ENCODE measurements at regions not wholly inside any gene's neighbourhood (a gene's known extent, or its start where the extent isn't known, plus 50 kb on each side); places are given as distances from the start of the nearest gene placed in this dataset.

- no peak overlapping the region for H3K4me2 ChIP-seq (ENCODE audit: extremely low read depth, insufficient read depth, low read length)
- H3K4me3 ChIP-seq (replicated peaks in 1 of 4; ENCODE audit: control extremely low read depth in 1 of 4, insufficient read depth in 1 of 4, low read depth in 3 of 4, low read length in 4 of 4): no peak overlapping the region
- no peaks in the 10 kb centered on the region for H3K9me3 ChIP-seq (ENCODE audit: control insufficient read depth, insufficient read depth, low read depth, low read length)
- no peak overlapping the region for H3K27ac ChIP-seq (ENCODE audit: insufficient read depth, low read length)
- no peak for DNase-seq (ENCODE audit: low read depth in 2 of 2)
- TF ChIP-seq EZH2 (IDR thresholded peaks at IDR 0.05; ENCODE audit: low read length, missing control alignments) (no peak), CTCF (conservative IDR thresholded peaks at IDR 0.05 in 1 of 2, IDR thresholded peaks at IDR 0.05 in 1 of 2; ENCODE audit: low read depth in 1 of 2, low read length in 2 of 2) (no peak)
- no peak overlapping the region for H2AFZ ChIP-seq (ENCODE audit: low read length)
- no peaks in the 10 kb centered on the region for H3K36me3 ChIP-seq (ENCODE audit: control insufficient read depth, insufficient read depth, low read length)
- H3K9ac ChIP-seq (ENCODE audit: insufficient read depth, low read length): no peak overlapping the region
- no peaks in the 10 kb centered on the region for H3K79me2 ChIP-seq (ENCODE audit: control insufficient read depth, insufficient read depth, low read length)
- peaks cover 6% of the 10 kb centered on the region for H3K27me3 ChIP-seq (ENCODE audit: control insufficient read depth, insufficient read depth, low read length)
- no peaks in the 10 kb centered on the region for H3K4me1 ChIP-seq (ENCODE audit: control insufficient read depth, extremely low read depth, insufficient read depth, low read length)
- no peaks in the 10 kb centered on the region for H4K20me1 ChIP-seq (ENCODE audit: control insufficient read depth, extremely low read depth, insufficient read depth, low read length)
Observed at GRCh38 chr15:70382009-70382749, 284.5 kb upstream of the TLE3 start.

GRCh38 chr15:70379938-70380883 lies 282.5 kb upstream of the TLE3 start:
- H3K4me2 ChIP-seq (ENCODE audit: extremely low read depth, insufficient read depth, low read length): no peak overlapping the region
- peaks cover 17% of the 10 kb centered on the region for H3K27me3 ChIP-seq (ENCODE audit: control insufficient read depth, insufficient read depth, low read length)
- no peaks in the 10 kb centered on the region for H3K4me1 ChIP-seq (ENCODE audit: control insufficient read depth, extremely low read depth, insufficient read depth, low read length)
- no peaks in the 10 kb centered on the region for H3K9me3 ChIP-seq (ENCODE audit: control insufficient read depth, insufficient read depth, low read depth, low read length)
- H3K4me3 ChIP-seq (replicated peaks in 1 of 4; ENCODE audit: control extremely low read depth in 1 of 4, insufficient read depth in 1 of 4, low read depth in 3 of 4, low read length in 4 of 4): no peak overlapping the region
- H3K36me3 ChIP-seq (ENCODE audit: control insufficient read depth, insufficient read depth, low read length): no peaks in the 10 kb centered on the region
- TF ChIP-seq CTCF (conservative IDR thresholded peaks at IDR 0.05 in 1 of 2, IDR thresholded peaks at IDR 0.05 in 1 of 2; ENCODE audit: low read depth in 1 of 2, low read length in 2 of 2): no peak
- TF ChIP-seq EZH2 (IDR thresholded peaks at IDR 0.05; ENCODE audit: low read length, missing control alignments): no peak
- H3K27ac ChIP-seq (ENCODE audit: insufficient read depth, low read length): no peak overlapping the region
- H4K20me1 ChIP-seq (ENCODE audit: control insufficient read depth, extremely low read depth, insufficient read depth, low read length): no peaks in the 10 kb centered on the region
- H3K79me2 ChIP-seq (ENCODE audit: control insufficient read depth, insufficient read depth, low read length): no peaks in the 10 kb centered on the region
- H3K9ac ChIP-seq (ENCODE audit: insufficient read depth, low read length): no peak overlapping the region
- no peak for DNase-seq (ENCODE audit: low read depth in 2 of 2)
- H2AFZ ChIP-seq (ENCODE audit: low read length): no peak overlapping the region

DNA sequence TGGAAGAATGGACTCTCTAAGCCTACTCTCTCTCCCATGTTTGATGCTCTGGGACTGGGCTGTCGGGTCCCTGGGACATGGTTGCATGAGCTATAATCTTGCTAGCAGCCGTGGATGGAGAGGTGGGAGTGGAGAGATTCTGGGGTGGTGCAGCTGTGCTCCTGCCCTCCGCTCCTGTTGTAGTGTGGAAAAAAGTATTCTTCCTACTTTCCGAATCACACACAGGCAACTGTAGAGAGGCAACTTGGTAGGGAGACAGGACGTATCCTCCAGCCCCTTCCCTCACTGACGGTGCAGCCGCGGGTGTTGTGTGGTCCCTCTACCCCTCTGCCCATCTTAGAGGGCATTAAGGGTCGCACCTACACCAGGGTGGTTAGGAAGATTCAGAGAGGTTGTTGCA lies 281.4 kb upstream of the TLE3 start:
- no peak overlapping the region for H3K4me3 ChIP-seq (replicated peaks in 1 of 4; ENCODE audit: control extremely low read depth in 1 of 4, insufficient read depth in 1 of 4, low read depth in 3 of 4, low read length in 4 of 4)
- no peaks in the 10 kb centered on the region for H3K36me3 ChIP-seq (ENCODE audit: control insufficient read depth, insufficient read depth, low read length)
- H3K9ac ChIP-seq (ENCODE audit: insufficient read depth, low read length): no peak overlapping the region
- no peaks in the 10 kb centered on the region for H4K20me1 ChIP-seq (ENCODE audit: control insufficient read depth, extremely low read depth, insufficient read depth, low read length)
- no peak for DNase-seq (ENCODE audit: low read depth in 2 of 2)
- H3K27me3 ChIP-seq (ENCODE audit: control insufficient read depth, insufficient read depth, low read length): peaks cover 17% of the 10 kb centered on the region
- no peak overlapping the region for H3K4me2 ChIP-seq (ENCODE audit: extremely low read depth, insufficient read depth, low read length)
- H2AFZ ChIP-seq (ENCODE audit: low read length): no peak overlapping the region
- H3K79me2 ChIP-seq (ENCODE audit: control insufficient read depth, insufficient read depth, low read length): no peaks in the 10 kb centered on the region
- no peak overlapping the region for H3K27ac ChIP-seq (ENCODE audit: insufficient read depth, low read length)
- no peak for TF ChIP-seq CTCF (conservative IDR thresholded peaks at IDR 0.05 in 1 of 2, IDR thresholded peaks at IDR 0.05 in 1 of 2; ENCODE audit: low read depth in 1 of 2, low read length in 2 of 2)
- no peak for TF ChIP-seq EZH2 (IDR thresholded peaks at IDR 0.05; ENCODE audit: low read length, missing control alignments)
- H3K9me3 ChIP-seq (ENCODE audit: control insufficient read depth, insufficient read depth, low read depth, low read length): no peaks in the 10 kb centered on the region
- no peaks in the 10 kb centered on the region for H3K4me1 ChIP-seq (ENCODE audit: control insufficient read depth, extremely low read depth, insufficient read depth, low read length)
